Chondrocyte (in vitro differentiated cells): ENCODE measurements at regions not wholly inside any gene's neighbourhood (a gene's known extent, or its start where the extent isn't known, plus 50 kb on each side); places are given as distances from the start of the nearest gene placed in this dataset.

Experiments
- DNase-seq: peaks from one replicate; pipeline ENCODE4 v3.0.0; 2021; ENCODE audit warnings: mixed read lengths, low spot score
- H3K27ac Mint-ChIP-seq: one replicate; pipeline ENCODE4 v1.8.0; 2021; ENCODE audit warnings: mild to moderate bottlenecking, moderate library complexity, mixed read lengths; ENCODE audit not compliant: unreplicated experiment
- H3K27me3 Mint-ChIP-seq: 2 replicates; pipeline ENCODE4 v1.8.0; 2021; ENCODE audit warnings: low read depth, mixed read lengths
- H3K36me3 Mint-ChIP-seq: 2 replicates; pipeline ENCODE4 v1.8.0; 2021; ENCODE audit warnings: low read depth, mixed read lengths
- H3K4me1 Mint-ChIP-seq: 2 replicates; pipeline ENCODE4 v1.8.0; 2021; ENCODE audit warnings: low read depth, mild to moderate bottlenecking, mixed read lengths
- H3K4me3 Mint-ChIP-seq: one replicate; pipeline ENCODE4 v1.8.0; 2021; ENCODE audit warnings: mild to moderate bottlenecking, moderate library complexity, mixed read lengths; ENCODE audit not compliant: unreplicated experiment
- H3K9me3 Mint-ChIP-seq: 2 replicates; pipeline ENCODE4 v1.8.0; 2021; ENCODE audit warnings: low read depth, mixed read lengths
- TF ChIP-seq, protein P1 (sequence below): fragments of 200-600 bp; sonication (generic); IDR thresholded peaks from 2 replicates; pipeline ENCODE4 v1.5.0; 2021; ENCODE audit warnings: antibody characterized with exemption, mild to moderate bottlenecking, moderate library complexity

GRCh38 chr2:129179199-129179598, 800.3 kb upstream of the RAB6C start:
- TF ChIP-seq, protein P1, sequence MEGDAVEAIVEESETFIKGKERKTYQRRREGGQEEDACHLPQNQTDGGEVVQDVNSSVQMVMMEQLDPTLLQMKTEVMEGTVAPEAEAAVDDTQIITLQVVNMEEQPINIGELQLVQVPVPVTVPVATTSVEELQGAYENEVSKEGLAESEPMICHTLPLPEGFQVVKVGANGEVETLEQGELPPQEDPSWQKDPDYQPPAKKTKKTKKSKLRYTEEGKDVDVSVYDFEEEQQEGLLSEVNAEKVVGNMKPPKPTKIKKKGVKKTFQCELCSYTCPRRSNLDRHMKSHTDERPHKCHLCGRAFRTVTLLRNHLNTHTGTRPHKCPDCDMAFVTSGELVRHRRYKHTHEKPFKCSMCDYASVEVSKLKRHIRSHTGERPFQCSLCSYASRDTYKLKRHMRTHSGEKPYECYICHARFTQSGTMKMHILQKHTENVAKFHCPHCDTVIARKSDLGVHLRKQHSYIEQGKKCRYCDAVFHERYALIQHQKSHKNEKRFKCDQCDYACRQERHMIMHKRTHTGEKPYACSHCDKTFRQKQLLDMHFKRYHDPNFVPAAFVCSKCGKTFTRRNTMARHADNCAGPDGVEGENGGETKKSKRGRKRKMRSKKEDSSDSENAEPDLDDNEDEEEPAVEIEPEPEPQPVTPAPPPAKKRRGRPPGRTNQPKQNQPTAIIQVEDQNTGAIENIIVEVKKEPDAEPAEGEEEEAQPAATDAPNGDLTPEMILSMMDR = no peak
- no peaks in the 10 kb centered on the region for H3K36me3 Mint-ChIP-seq
- H3K9me3 Mint-ChIP-seq = no peaks in the 10 kb centered on the region
- no peak overlapping the region for H3K4me3 Mint-ChIP-seq
- no peak overlapping the region for H3K27ac Mint-ChIP-seq
- peak; percentile 61 for DNase-seq
- peaks cover 12% of the 10 kb centered on the region for H3K27me3 Mint-ChIP-seq
- no peaks in the 10 kb centered on the region for H3K4me1 Mint-ChIP-seq

DNA sequence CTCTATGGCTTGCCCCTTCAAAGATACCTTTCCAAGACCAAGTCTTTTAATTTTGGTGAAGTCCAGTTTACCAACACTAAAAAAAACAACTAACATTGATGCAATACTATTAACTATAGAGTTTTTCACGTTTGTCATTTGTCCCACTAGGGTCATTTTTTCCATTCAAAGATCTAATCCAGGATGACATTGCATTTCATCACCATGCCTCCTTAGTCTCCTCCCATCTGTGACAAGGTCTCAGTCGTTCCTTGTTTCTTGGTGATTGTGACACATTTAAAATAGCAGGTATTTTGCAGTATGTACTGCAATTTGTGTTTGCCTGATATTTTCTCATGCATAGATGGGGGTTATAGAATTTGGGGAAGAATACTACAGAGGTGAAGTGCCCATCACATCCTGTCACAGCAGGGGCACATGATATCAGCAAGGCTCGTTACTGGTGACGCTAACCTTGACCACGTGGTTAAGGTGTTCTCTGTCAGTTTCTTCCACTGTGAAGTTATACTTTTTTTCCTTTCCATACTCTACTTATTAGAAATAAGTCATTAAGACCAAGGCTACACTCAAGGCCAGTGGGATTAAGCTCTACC, 799.2 kb upstream of the RAB6C start:
- peaks cover 12% of the 10 kb centered on the region for H3K27me3 Mint-ChIP-seq
- H3K4me1 Mint-ChIP-seq = no peaks in the 10 kb centered on the region
- no peak overlapping the region for H3K4me3 Mint-ChIP-seq
- no peaks in the 10 kb centered on the region for H3K36me3 Mint-ChIP-seq
- TF ChIP-seq, protein P1 = no peak
- H3K27ac Mint-ChIP-seq = no peak overlapping the region
- H3K9me3 Mint-ChIP-seq = no peaks in the 10 kb centered on the region
- no peak for DNase-seq

- Mint-ChIP-seq H3K4me3 (no peak overlapping the region), H3K9me3 (no peaks in the 10 kb centered on the region), H3K36me3 (no peaks in the 10 kb centered on the region), H3K27ac (no peak overlapping the region), H3K4me1 (no peaks in the 10 kb centered on the region), H3K27me3 (peaks cover 11% of the 10 kb centered on the region)
- TF ChIP-seq, protein P1 = no peak
- no peak for DNase-seq
Observed at GRCh38 chr2:129181433-129181832, 798.0 kb upstream of the RAB6C start.

- TF ChIP-seq, protein P1 = no peak
- H3K9me3 Mint-ChIP-seq = no peaks in the 10 kb centered on the region
Observed at GRCh38 chr2:129181963-129182362, 797.5 kb upstream of the RAB6C start.

DNA sequence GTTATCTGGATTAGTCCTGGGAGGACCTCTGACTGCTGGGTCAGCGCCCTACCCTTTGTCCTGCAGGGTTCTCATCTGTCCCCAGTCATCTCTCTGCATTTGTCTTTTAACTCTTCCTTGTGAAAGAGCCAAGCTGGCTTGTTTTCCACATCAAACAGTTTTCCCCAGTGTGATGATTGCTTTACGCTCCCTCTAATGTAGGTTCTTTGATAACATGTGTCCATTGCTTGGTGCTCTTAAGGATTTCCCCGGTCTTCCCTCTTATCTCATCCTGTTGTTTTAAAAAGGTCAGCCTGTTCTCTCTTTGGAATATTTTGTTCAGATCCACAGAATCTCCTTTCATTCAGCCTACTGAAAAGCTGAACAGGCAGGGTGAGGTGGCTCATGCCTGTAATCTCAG, 792.1 kb upstream of the RAB6C start:
- Mint-ChIP-seq H3K36me3 (no peaks in the 10 kb centered on the region), H3K27ac (no peak overlapping the region), H3K27me3 (peaks cover 11% of the 10 kb centered on the region), H3K4me3 (no peak overlapping the region), H3K4me1 (peaks cover 3% of the 10 kb centered on the region), H3K9me3 (no peaks in the 10 kb centered on the region)
- TF ChIP-seq, protein P1 = no peak
- no peak for DNase-seq

More at GRCh38 chr2:129181963-129182362, 797.5 kb upstream of the RAB6C start:
- Mint-ChIP-seq H3K4me3 (no peak overlapping the region), H3K27ac (no peak overlapping the region), H3K27me3 (peaks cover 13% of the 10 kb centered on the region), H3K36me3 (no peaks in the 10 kb centered on the region), H3K4me1 (no peaks in the 10 kb centered on the region)
- no peak for DNase-seq
